ENCODE measurements at regions not wholly inside any gene's neighbourhood (a gene's known extent, or its start where the extent isn't known, plus 50 kb on each side); places are given as distances from the start of the nearest gene placed in this dataset.

DNA sequence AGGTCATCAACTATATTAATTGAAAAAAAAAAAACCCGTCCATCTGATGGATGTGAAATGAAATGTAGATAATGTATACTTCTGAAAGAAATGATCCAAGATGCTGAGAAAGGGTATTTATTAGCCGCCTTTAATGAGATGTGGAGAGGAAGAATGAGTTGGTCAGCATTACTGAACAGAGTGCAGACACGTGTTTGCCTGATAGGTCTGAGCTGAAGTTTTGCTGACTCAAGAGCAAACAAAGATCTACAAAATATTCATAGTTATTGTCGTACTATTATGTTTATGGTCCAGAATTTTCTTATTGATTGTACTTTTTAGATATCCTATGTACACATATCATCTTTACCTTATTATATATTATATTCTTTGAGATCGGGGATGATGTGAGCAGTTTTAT lies 235.3 kb downstream of the RDH14 start:
- TF ChIP-seq, protein P1, sequence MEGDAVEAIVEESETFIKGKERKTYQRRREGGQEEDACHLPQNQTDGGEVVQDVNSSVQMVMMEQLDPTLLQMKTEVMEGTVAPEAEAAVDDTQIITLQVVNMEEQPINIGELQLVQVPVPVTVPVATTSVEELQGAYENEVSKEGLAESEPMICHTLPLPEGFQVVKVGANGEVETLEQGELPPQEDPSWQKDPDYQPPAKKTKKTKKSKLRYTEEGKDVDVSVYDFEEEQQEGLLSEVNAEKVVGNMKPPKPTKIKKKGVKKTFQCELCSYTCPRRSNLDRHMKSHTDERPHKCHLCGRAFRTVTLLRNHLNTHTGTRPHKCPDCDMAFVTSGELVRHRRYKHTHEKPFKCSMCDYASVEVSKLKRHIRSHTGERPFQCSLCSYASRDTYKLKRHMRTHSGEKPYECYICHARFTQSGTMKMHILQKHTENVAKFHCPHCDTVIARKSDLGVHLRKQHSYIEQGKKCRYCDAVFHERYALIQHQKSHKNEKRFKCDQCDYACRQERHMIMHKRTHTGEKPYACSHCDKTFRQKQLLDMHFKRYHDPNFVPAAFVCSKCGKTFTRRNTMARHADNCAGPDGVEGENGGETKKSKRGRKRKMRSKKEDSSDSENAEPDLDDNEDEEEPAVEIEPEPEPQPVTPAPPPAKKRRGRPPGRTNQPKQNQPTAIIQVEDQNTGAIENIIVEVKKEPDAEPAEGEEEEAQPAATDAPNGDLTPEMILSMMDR (IDR thresholded peaks at IDR 0.05) = no peak
- TF ChIP-seq CHD2 (IDR thresholded peaks at IDR 0.05; ENCODE audit: low read length, partially characterized antibody) (no peak), RAD21 (conservative IDR thresholded peaks at IDR 0.05 in 1 of 2, IDR thresholded peaks at IDR 0.05 in 1 of 2) (no peak), ZFP36 (IDR thresholded peaks at IDR 0.05; ENCODE audit: borderline replicate concordance, partially characterized antibody) (no peak), POLR2A (IDR thresholded peaks at IDR 0.05; ENCODE audit: low read length) (no peak), BHLHE40 (IDR thresholded peaks at IDR 0.05; ENCODE audit: low read depth, low read length) (no peak), CBX8 (IDR thresholded peaks at IDR 0.05) (no peak), ZC3H11A (IDR thresholded peaks at IDR 0.05) (no peak)
- TF ChIP-seq, protein P2, sequence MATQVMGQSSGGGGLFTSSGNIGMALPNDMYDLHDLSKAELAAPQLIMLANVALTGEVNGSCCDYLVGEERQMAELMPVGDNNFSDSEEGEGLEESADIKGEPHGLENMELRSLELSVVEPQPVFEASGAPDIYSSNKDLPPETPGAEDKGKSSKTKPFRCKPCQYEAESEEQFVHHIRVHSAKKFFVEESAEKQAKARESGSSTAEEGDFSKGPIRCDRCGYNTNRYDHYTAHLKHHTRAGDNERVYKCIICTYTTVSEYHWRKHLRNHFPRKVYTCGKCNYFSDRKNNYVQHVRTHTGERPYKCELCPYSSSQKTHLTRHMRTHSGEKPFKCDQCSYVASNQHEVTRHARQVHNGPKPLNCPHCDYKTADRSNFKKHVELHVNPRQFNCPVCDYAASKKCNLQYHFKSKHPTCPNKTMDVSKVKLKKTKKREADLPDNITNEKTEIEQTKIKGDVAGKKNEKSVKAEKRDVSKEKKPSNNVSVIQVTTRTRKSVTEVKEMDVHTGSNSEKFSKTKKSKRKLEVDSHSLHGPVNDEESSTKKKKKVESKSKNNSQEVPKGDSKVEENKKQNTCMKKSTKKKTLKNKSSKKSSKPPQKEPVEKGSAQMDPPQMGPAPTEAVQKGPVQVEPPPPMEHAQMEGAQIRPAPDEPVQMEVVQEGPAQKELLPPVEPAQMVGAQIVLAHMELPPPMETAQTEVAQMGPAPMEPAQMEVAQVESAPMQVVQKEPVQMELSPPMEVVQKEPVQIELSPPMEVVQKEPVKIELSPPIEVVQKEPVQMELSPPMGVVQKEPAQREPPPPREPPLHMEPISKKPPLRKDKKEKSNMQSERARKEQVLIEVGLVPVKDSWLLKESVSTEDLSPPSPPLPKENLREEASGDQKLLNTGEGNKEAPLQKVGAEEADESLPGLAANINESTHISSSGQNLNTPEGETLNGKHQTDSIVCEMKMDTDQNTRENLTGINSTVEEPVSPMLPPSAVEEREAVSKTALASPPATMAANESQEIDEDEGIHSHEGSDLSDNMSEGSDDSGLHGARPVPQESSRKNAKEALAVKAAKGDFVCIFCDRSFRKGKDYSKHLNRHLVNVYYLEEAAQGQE (IDR thresholded peaks at IDR 0.05) = no peak
- TF ChIP-seq, protein P3, sequence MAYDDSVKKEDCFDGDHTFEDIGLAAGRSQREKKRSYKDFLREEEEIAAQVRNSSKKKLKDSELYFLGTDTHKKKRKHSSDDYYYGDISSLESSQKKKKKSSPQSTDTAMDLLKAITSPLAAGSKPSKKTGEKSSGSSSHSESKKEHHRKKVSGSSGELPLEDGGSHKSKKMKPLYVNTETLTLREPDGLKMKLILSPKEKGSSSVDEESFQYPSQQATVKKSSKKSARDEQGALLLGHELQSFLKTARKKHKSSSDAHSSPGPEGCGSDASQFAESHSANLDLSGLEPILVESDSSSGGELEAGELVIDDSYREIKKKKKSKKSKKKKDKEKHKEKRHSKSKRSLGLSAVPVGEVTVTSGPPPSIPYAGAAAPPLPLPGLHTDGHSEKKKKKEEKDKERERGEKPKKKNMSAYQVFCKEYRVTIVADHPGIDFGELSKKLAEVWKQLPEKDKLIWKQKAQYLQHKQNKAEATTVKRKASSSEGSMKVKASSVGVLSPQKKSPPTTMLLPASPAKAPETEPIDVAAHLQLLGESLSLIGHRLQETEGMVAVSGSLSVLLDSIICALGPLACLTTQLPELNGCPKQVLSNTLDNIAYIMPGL (CRISPR knock-in tag; IDR thresholded peaks at IDR 0.05; ENCODE audit: borderline replicate concordance) = no peak
